ENCODE measurements at regions not wholly inside any gene's neighbourhood (a gene's known extent, or its start where the extent isn't known, plus 50 kb on each side); places are given as distances from the start of the nearest gene placed in this dataset.

DNA sequence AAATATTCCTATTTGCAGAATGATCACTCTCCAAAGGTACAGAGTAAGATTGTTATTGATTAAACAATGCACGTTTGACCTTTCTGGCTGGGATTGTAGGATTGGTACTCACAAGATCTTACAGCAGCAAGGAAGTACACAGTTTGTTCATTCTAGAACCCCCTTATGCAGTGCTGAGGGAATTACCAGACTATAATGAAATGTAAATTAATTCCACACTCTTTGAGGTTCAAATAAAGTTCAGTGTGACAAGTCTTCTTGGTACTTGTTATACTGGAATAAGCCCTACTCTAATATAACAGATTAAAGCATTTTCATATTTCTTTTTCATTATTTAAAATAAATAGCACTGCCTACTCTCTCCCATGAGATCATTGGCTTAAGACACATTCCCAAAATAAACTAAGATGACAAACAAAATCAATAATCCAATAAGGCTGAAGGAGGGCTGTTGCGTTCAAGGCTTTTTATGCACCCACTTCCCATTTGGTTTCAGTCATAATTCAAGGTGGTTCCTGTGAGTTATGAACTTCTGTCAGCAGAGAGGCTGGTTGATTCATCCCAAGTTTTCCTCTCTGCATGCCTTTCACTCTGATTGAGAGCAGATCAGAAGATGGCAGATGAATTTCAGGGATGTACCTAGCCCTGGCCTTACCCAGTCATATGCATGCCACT, 881.5 kb downstream of the C6orf118 start:
- no peak overlapping the region for H3K9ac ChIP-seq (ENCODE audit: extremely low read depth, insufficient read length, low read length)
- no peak overlapping the region for H3K14ac ChIP-seq (ENCODE audit: insufficient read depth, low read length)
- 0 out of 4 replicates have a peak, but pooled peaks cover 2 to 3% of the 10 kb centered on the region in 2 experiments for H3K4me1 Mint-ChIP-seq
- peaks cover 12 to 26% of the 10 kb centered on the region in 2 experiments for H3K9me3 Mint-ChIP-seq
- H3T11ph ChIP-seq (ENCODE audit: low read length): no peak overlapping the region
- H3K79me2 ChIP-seq (ENCODE audit: insufficient read depth, low read length): no peaks in the 10 kb centered on the region
- H3K4me2 ChIP-seq (ENCODE audit: insufficient read depth, insufficient read length, low read length): no peak overlapping the region
- H2AFZ ChIP-seq (ENCODE audit: low read length): no peak overlapping the region
- H4K20me1 ChIP-seq (ENCODE audit: control insufficient read depth, insufficient read depth, insufficient read length): no peaks in the 10 kb centered on the region
- H3K27me3 Mint-ChIP-seq (ENCODE audit: low read depth): no peaks in the 10 kb centered on the region
- WGBS (ENCODE audit: extremely low coverage, insufficient read length, low lambda C conversion rate): no CpG with 5 or more reads among the region's 2 CpGs
- no peak overlapping the region for H4K91ac ChIP-seq (ENCODE audit: insufficient read length, low read depth, low read length)
- no peaks in the 10 kb centered on the region for H3K27me3 ChIP-seq (ENCODE audit: insufficient read depth, low read length)
- H3K4me3 Mint-ChIP-seq: no peak overlapping the region
- H3K56ac ChIP-seq (ENCODE audit: insufficient read length, low read depth, low read length): no peak overlapping the region
- no peak overlapping the region for H3K23ac ChIP-seq (ENCODE audit: insufficient read length, low read depth, low read length)
- H4K5ac ChIP-seq (ENCODE audit: insufficient read length, low read depth, low read length): no peak overlapping the region
- H3K79me1 ChIP-seq (ENCODE audit: insufficient read depth, low read depth, low read length, poor library complexity, severe bottlenecking): no peaks in the 10 kb centered on the region
- H3K36me3 Mint-ChIP-seq (ENCODE audit: insufficient read depth in 1 of 3, low read depth in 3 of 3): peaks cover 8 to 27% (median 12%) of the 10 kb centered on the region in 3 experiments
- TF ChIP-seq, protein P1, sequence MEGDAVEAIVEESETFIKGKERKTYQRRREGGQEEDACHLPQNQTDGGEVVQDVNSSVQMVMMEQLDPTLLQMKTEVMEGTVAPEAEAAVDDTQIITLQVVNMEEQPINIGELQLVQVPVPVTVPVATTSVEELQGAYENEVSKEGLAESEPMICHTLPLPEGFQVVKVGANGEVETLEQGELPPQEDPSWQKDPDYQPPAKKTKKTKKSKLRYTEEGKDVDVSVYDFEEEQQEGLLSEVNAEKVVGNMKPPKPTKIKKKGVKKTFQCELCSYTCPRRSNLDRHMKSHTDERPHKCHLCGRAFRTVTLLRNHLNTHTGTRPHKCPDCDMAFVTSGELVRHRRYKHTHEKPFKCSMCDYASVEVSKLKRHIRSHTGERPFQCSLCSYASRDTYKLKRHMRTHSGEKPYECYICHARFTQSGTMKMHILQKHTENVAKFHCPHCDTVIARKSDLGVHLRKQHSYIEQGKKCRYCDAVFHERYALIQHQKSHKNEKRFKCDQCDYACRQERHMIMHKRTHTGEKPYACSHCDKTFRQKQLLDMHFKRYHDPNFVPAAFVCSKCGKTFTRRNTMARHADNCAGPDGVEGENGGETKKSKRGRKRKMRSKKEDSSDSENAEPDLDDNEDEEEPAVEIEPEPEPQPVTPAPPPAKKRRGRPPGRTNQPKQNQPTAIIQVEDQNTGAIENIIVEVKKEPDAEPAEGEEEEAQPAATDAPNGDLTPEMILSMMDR (conservative IDR thresholded peaks at IDR 0.05): no peak
- H2BK5ac ChIP-seq (ENCODE audit: insufficient read length, low read length): no peak overlapping the region
- H3K27ac Mint-ChIP-seq: no peak overlapping the region
- no peak overlapping the region for H3K18ac ChIP-seq (ENCODE audit: insufficient read length, low read depth, low read length)
- no peak overlapping the region for H2BK12ac ChIP-seq (ENCODE audit: insufficient read length, low read depth, low read length)
- peaks cover 6% of the 10 kb centered on the region for H3K9me3 ChIP-seq (ENCODE audit: control insufficient read depth, low read depth, low read length)
- no peak overlapping the region for H3K4ac ChIP-seq (ENCODE audit: low read depth, low read length)
- H2BK20ac ChIP-seq (ENCODE audit: low read depth, low read length, poor library complexity, severe bottlenecking): no peak overlapping the region
- H3K4me1 ChIP-seq (ENCODE audit: insufficient read depth, low read length): peaks cover 2% of the 10 kb centered on the region; the same call in 1 of the 2 replicates
- no peak overlapping the region for H2BK120ac ChIP-seq (ENCODE audit: low read depth, low read length, poor library complexity, severe bottlenecking)
- no peak overlapping the region for H3K27ac ChIP-seq (ENCODE audit: insufficient read length, low read depth, low read length)
- DNase-seq: no peak
- H4K8ac ChIP-seq (replicated peaks; ENCODE audit: insufficient read length, low read depth, low read length): no peak overlapping the region
- no peak overlapping the region for H2BK15ac ChIP-seq (ENCODE audit: low read depth, low read length)
- no peaks in the 10 kb centered on the region for H3K23me2 ChIP-seq (ENCODE audit: insufficient read length, low read depth, low read length, poor library complexity, severe bottlenecking)
- H2AK5ac ChIP-seq (ENCODE audit: insufficient read length, low read length): no peak overlapping the region

All from H9 (cell line).